ENCODE measurements at regions not wholly inside any gene's neighbourhood (a gene's known extent, or its start where the extent isn't known, plus 50 kb on each side); places are given as distances from the start of the nearest gene placed in this dataset.
"Not testable (repeated sequence)": the region's sequence is repeated elsewhere in the genome, so short reads cannot be mapped to it uniquely, and the experiment has no call there.

- Mint-ChIP-seq H3K27ac (no peak overlapping the region), H3K27me3 (ENCODE audit: low read depth, poor library complexity) (peaks cover 7% of the 10 kb centered on the region), H3K4me1 (peaks cover 55% of the 10 kb centered on the region), H3K36me3 (ENCODE audit: low read depth) (no peaks in the 10 kb centered on the region), H3K9me3 (no peaks in the 10 kb centered on the region), H3K4me3 (no peak overlapping the region)
- peak; percentile 79 for TF ChIP-seq CTCF (IDR thresholded peaks at IDR 0.05)
- DNase-seq, result peak; percentile 60
Observed at GRCh38 chrX:109886122-109886761, 116.7 kb upstream of the TMEM164 start.

- peak overlapping the region; percentile 91 for H3K27ac Mint-ChIP-seq
- peaks cover 9% of the 10 kb centered on the region for H3K9me3 Mint-ChIP-seq
- peaks cover 63% of the 10 kb centered on the region for H3K4me1 Mint-ChIP-seq
- H3K4me3 Mint-ChIP-seq, result no peak overlapping the region
- peak; percentile 37 for DNase-seq
- no peak for TF ChIP-seq CTCF (IDR thresholded peaks at IDR 0.05)
- peaks cover 7% of the 10 kb centered on the region for H3K27me3 Mint-ChIP-seq (ENCODE audit: low read depth, poor library complexity)
- H3K36me3 Mint-ChIP-seq (ENCODE audit: low read depth), result no peaks in the 10 kb centered on the region
Observed at GRCh38 chrX:109889289-109890006, 113.5 kb upstream of the TMEM164 start.

GRCh38 chrX:109890300-109890699 is 112.6 kb upstream of the TMEM164 start:
- Mint-ChIP-seq H3K27me3 (ENCODE audit: low read depth, poor library complexity) (peaks cover 7% of the 10 kb centered on the region), H3K36me3 (ENCODE audit: low read depth) (no peaks in the 10 kb centered on the region), H3K4me3 (no peak overlapping the region), H3K9me3 (peaks cover 12% of the 10 kb centered on the region), H3K27ac (no peak overlapping the region), H3K4me1 (peaks cover 59% of the 10 kb centered on the region)
- no peak for DNase-seq
- TF ChIP-seq CTCF (IDR thresholded peaks at IDR 0.05), result no peak

- Mint-ChIP-seq H3K4me3 (no peak overlapping the region), H3K4me1 (peaks cover 52% of the 10 kb centered on the region), H3K27me3 (ENCODE audit: low read depth, poor library complexity) (peaks cover 7% of the 10 kb centered on the region), H3K36me3 (ENCODE audit: low read depth) (no peaks in the 10 kb centered on the region), H3K27ac (no peak overlapping the region), H3K9me3 (peaks cover 12% of the 10 kb centered on the region)
- TF ChIP-seq CTCF (IDR thresholded peaks at IDR 0.05), result peak; percentile 97
- DNase-seq, result peak; percentile 79
Observed at GRCh38 chrX:109890910-109891502, 111.9 kb upstream of the TMEM164 start.

GRCh38 chrX:109896024-109896423 is 106.9 kb upstream of the TMEM164 start:
- DNase-seq; H3K27ac Mint-ChIP-seq; H3K36me3 Mint-ChIP-seq (ENCODE audit: low read depth); H3K4me3 Mint-ChIP-seq; H3K27me3 Mint-ChIP-seq (ENCODE audit: low read depth, poor library complexity): not testable (repeated sequence)
- Mint-ChIP-seq H3K4me1 (peaks cover 10% of the 10 kb centered on the region), H3K9me3 (peaks cover 32% of the 10 kb centered on the region)

- H3K36me3 Mint-ChIP-seq (ENCODE audit: low read depth), result peaks cover 12% of the 10 kb centered on the region
- H3K27me3 Mint-ChIP-seq (ENCODE audit: low read depth, poor library complexity), result peaks cover 7% of the 10 kb centered on the region
- H3K27ac Mint-ChIP-seq, result no peak overlapping the region
- H3K9me3 Mint-ChIP-seq, result peaks cover 48% of the 10 kb centered on the region
- DNase-seq, result no peak
- peaks cover 7% of the 10 kb centered on the region for H3K4me1 Mint-ChIP-seq
- TF ChIP-seq CTCF (IDR thresholded peaks at IDR 0.05), result no peak
- H3K4me3 Mint-ChIP-seq, result no peak overlapping the region
Observed at GRCh38 chrX:109902665-109903064, 100.2 kb upstream of the TMEM164 start.
